Brain microvascular endothelial cell (primary cell): ENCODE measurements at regions not wholly inside any gene's neighbourhood (a gene's known extent, or its start where the extent isn't known, plus 50 kb on each side); places are given as distances from the start of the nearest gene placed in this dataset.

Source experiments
- DNase-seq: peaks from one replicate; pipeline ENCODE4 v3.0.0-alpha.2; 2020
- H3K27ac ChIP-seq: fragments of 250-450 bp; sonication (Bioruptor Pico); 2 replicates; pipeline ENCODE4 v1.5.1; 2020; ENCODE audit warnings: mild to moderate bottlenecking, moderate library complexity
- H3K27me3 ChIP-seq: fragments of 250-450 bp; sonication (Bioruptor Pico); replicated peaks from 2 replicates; pipeline ENCODE4 v1.5.1; 2020; ENCODE audit warnings: mild to moderate bottlenecking
- H3K36me3 ChIP-seq: fragments of 250-450 bp; sonication (Bioruptor Pico); replicated peaks from 2 replicates; pipeline ENCODE4 v1.5.1; 2020; ENCODE audit warnings: mild to moderate bottlenecking
- H3K4me3 ChIP-seq: 2 replicates; pipeline ENCODE4 v1.5.1; 2011; ENCODE audit warnings: low read depth, mild to moderate bottlenecking, control low read depth, low read length, moderate library complexity
- in situ Hi-C: cut with HindIII; loops from 2 replicates; pipeline ENCODE4 v1.10.0; 2017; ENCODE audit warnings: low sequenced_read_pairs, low pct_ligation_motif_present
- TF ChIP-seq, protein P1 (sequence below): IDR thresholded peaks from 2 replicates; pipeline ENCODE4 v1.5.1; 2011; ENCODE audit warnings: low read depth, mild to moderate bottlenecking, moderate library complexity, low read length, control low read depth, inconsistent platforms; ENCODE audit errors: missing control alignments

DNA sequence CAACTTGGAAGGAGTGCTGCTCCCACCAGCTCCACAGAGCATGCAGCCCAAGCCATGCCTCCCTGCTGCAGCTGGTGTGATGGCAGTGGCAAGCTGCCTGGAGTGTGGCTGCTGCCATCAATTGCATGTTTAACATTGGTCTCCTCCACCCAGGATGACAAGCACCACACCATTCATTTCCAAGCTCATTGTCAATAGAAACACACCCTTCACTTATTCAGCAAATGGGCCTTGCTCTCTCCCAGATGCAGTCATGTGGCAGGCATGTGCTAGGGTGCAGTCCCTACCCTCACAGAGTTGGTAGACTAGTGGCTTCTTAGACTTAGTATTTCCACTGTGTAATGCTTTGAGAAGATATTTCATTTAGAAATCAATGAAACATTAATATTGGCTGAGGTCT is 70.8 kb upstream of the FGF14 start:
- Histone ChIP-seq H3K36me3 (no peaks in the 10 kb centered on the region), H3K27me3 (no peaks in the 10 kb centered on the region), H3K27ac (no peak overlapping the region), H3K4me3 (no peak overlapping the region)
- in situ Hi-C loops = no loop called here
- DNase-seq = no peak
- TF ChIP-seq, protein P1, sequence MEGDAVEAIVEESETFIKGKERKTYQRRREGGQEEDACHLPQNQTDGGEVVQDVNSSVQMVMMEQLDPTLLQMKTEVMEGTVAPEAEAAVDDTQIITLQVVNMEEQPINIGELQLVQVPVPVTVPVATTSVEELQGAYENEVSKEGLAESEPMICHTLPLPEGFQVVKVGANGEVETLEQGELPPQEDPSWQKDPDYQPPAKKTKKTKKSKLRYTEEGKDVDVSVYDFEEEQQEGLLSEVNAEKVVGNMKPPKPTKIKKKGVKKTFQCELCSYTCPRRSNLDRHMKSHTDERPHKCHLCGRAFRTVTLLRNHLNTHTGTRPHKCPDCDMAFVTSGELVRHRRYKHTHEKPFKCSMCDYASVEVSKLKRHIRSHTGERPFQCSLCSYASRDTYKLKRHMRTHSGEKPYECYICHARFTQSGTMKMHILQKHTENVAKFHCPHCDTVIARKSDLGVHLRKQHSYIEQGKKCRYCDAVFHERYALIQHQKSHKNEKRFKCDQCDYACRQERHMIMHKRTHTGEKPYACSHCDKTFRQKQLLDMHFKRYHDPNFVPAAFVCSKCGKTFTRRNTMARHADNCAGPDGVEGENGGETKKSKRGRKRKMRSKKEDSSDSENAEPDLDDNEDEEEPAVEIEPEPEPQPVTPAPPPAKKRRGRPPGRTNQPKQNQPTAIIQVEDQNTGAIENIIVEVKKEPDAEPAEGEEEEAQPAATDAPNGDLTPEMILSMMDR = no peak

GRCh38 chr13:102470283-102470917 is 68.6 kb upstream of the FGF14 start:
- Histone ChIP-seq H3K27ac (no peak overlapping the region), H3K27me3 (no peaks in the 10 kb centered on the region), H3K36me3 (no peaks in the 10 kb centered on the region), H3K4me3 (no peak overlapping the region)
- DNase-seq = no peak
- TF ChIP-seq, protein P1 = no peak
- in situ Hi-C loops = no loop called here

DNA sequence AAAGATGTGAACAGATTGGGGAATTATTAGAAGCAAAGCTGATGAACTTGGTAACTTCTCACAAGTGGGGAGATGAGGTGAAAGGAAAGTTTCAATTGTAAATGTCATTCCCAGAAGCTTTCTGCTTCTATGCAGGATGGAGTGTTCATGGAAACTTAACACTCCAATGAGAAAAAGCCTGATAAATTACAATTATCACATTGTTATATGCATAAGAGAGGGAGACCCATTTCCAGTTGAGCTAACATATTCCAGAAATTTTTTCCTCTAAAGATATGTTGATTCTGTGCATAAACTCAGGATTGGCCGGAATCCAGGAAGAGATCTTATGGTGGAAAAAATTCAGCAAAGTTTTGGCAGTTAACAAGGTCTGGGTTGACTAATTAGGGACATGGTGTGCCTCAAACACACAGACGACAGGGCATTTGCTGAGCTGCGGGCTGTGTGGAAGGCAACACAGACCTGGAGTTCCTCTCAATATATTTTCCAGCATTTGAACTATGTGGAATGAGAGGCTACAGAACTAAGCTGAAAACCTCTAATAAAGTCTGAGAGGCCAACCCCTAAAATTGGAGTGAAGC is 64.9 kb upstream of the FGF14 start:
- DNase-seq = no peak
- Histone ChIP-seq H3K27me3 (no peaks in the 10 kb centered on the region), H3K36me3 (no peaks in the 10 kb centered on the region), H3K27ac (no peak overlapping the region), H3K4me3 (no peak overlapping the region)
- TF ChIP-seq, protein P1 = no peak
- in situ Hi-C loops = no loop called here

DNA sequence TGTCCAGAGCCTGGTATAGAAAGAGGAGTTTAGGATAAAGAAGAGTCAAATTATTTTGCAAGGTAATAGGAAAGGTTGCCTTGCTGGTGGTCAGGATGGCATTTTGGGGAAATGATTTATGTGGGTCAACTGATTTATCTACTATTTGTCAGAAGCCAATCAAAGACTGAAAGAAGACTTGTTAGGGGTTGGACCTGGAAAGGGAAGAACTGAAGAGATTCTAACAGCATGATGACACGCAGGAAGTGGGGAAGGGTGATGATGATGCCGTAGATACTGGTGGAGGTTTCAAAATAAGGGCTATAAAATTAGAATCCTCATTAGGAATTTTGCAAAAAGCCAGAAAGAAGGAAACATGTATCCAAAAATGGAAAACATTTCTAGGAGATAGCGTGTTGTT is 60.7 kb upstream of the FGF14 start:
- Histone ChIP-seq H3K27ac (no peak overlapping the region), H3K4me3 (no peak overlapping the region), H3K36me3 (no peaks in the 10 kb centered on the region), H3K27me3 (no peaks in the 10 kb centered on the region)
- DNase-seq = no peak
- in situ Hi-C loops = no loop called here
- TF ChIP-seq, protein P1 = no peak

GRCh38 chr13:102461302-102461701 is 59.5 kb upstream of the FGF14 start:
- no peaks in the 10 kb centered on the region for H3K27me3 ChIP-seq
- no peaks in the 10 kb centered on the region for H3K36me3 ChIP-seq
- DNase-seq = no peak
- H3K4me3 ChIP-seq = no peak overlapping the region
- H3K27ac ChIP-seq = no peak overlapping the region
- TF ChIP-seq, protein P1 = no peak
- in situ Hi-C loops = no loop called here

DNA sequence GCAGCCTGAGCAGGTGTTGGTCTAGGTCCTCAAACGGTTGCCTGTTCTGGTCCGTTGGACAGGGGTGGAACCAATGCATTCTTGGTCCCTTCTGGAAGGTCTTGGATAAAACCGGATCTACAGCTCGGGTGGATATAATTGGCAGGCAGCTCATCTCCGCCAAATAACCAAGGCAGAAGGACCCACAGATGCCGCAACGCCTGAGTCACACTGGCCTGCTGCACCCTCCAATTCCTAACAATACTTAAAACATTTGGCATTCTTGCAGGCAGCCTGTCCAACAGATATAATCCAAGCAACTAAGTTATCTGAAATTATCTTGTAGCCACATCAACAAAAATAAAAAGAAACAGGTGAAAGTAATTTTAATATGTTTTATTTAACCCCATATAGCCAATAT is 59.0 kb upstream of the FGF14 start:
- TF ChIP-seq, protein P1 = no peak
- no peaks in the 10 kb centered on the region for H3K36me3 ChIP-seq
- in situ Hi-C loops = no loop called here
- no peak overlapping the region for H3K4me3 ChIP-seq
- no peak overlapping the region for H3K27ac ChIP-seq
- H3K27me3 ChIP-seq = no peaks in the 10 kb centered on the region
- no peak for DNase-seq
